ENCODE measurements at regions not wholly inside any gene's neighbourhood (a gene's known extent, or its start where the extent isn't known, plus 50 kb on each side); places are given as distances from the start of the nearest gene placed in this dataset.

DNA sequence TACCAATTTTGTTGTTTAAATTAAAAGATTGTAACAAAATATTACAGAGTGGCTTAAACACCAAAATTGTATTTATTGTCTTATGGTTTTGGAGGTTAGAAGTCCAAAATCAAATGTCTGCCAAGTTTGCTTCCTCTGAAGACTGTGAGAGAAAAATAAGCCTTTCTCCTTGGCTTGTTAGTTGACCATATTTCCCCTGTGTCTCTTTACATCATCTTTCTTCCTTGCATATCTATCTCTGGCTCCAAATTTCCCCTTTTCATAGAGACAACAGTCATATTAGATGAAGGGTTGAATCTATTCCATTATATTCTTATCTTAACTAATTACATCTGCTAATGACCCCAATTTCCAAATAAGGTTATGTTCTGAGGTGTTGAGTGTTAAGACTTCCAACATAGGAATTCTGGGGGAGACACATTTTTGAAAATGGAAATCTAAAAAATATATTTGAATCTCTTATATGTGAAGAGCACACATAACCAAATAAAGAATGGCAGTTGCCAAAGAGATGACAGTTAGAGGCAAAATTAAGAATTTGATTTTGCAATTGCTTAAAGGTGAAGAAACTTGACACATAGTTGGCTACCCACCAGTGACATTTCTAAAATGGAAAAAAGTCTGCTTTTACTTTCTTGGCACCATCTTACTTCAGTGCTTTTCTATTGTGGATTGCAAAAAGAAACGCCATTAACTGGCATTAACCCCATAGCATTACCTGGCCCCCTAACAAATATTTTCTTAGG is 407.2 kb downstream of the FSCB start:
- TF ChIP-seq GLIS3 (CRISPR knock-in tag; IDR thresholded peaks at IDR 0.05) (no peak), SNAI2 (CRISPR knock-in tag; IDR thresholded peaks at IDR 0.05) (no peak), BACH2 (CRISPR knock-in tag; IDR thresholded peaks at IDR 0.05; ENCODE audit: borderline replicate concordance) (no peak), ESRRG (CRISPR knock-in tag; IDR thresholded peaks at IDR 0.05) (no peak), TCF4 (CRISPR knock-in tag; IDR thresholded peaks at IDR 0.05; ENCODE audit: borderline replicate concordance) (no peak), ARNTL (CRISPR knock-in tag; IDR thresholded peaks at IDR 0.05; ENCODE audit: borderline replicate concordance, low read depth) (no peak), PPARA (CRISPR knock-in tag; IDR thresholded peaks at IDR 0.05; ENCODE audit: borderline replicate concordance) (no peak), ZFP30 (CRISPR knock-in tag; IDR thresholded peaks at IDR 0.05) (no peak), ZNF8 (CRISPR knock-in tag; IDR thresholded peaks at IDR 0.05) (no peak), RARB (CRISPR knock-in tag; IDR thresholded peaks at IDR 0.05) (no peak), TOX (CRISPR knock-in tag; IDR thresholded peaks at IDR 0.05; ENCODE audit: borderline replicate concordance) (no peak), OSR1 (CRISPR knock-in tag; IDR thresholded peaks at IDR 0.05) (no peak), ZFP3 (CRISPR knock-in tag; IDR thresholded peaks at IDR 0.05) (no peak), ISL1 (CRISPR knock-in tag; IDR thresholded peaks at IDR 0.05) (no peak), CSDC2 (CRISPR knock-in tag; IDR thresholded peaks at IDR 0.05) (no peak)
- TF ChIP-seq, protein P1, sequence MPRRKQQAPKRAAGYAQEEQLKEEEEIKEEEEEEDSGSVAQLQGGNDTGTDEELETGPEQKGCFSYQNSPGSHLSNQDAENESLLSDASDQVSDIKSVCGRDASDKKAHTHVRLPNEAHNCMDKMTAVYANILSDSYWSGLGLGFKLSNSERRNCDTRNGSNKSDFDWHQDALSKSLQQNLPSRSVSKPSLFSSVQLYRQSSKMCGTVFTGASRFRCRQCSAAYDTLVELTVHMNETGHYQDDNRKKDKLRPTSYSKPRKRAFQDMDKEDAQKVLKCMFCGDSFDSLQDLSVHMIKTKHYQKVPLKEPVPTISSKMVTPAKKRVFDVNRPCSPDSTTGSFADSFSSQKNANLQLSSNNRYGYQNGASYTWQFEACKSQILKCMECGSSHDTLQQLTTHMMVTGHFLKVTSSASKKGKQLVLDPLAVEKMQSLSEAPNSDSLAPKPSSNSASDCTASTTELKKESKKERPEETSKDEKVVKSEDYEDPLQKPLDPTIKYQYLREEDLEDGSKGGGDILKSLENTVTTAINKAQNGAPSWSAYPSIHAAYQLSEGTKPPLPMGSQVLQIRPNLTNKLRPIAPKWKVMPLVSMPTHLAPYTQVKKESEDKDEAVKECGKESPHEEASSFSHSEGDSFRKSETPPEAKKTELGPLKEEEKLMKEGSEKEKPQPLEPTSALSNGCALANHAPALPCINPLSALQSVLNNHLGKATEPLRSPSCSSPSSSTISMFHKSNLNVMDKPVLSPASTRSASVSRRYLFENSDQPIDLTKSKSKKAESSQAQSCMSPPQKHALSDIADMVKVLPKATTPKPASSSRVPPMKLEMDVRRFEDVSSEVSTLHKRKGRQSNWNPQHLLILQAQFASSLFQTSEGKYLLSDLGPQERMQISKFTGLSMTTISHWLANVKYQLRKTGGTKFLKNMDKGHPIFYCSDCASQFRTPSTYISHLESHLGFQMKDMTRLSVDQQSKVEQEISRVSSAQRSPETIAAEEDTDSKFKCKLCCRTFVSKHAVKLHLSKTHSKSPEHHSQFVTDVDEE (CRISPR knock-in tag; IDR thresholded peaks at IDR 0.05) = no peak
- TF ChIP-seq, protein P2, sequence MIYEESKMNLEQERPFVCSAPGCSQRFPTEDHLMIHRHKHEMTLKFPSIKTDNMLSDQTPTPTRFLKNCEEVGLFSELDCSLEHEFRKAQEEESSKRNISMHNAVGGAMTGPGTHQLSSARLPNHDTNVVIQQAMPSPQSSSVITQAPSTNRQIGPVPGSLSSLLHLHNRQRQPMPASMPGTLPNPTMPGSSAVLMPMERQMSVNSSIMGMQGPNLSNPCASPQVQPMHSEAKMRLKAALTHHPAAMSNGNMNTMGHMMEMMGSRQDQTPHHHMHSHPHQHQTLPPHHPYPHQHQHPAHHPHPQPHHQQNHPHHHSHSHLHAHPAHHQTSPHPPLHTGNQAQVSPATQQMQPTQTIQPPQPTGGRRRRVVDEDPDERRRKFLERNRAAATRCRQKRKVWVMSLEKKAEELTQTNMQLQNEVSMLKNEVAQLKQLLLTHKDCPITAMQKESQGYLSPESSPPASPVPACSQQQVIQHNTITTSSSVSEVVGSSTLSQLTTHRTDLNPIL (CRISPR knock-in tag; IDR thresholded peaks at IDR 0.05; ENCODE audit: low read depth) = no peak
- TF ChIP-seq, protein P3, sequence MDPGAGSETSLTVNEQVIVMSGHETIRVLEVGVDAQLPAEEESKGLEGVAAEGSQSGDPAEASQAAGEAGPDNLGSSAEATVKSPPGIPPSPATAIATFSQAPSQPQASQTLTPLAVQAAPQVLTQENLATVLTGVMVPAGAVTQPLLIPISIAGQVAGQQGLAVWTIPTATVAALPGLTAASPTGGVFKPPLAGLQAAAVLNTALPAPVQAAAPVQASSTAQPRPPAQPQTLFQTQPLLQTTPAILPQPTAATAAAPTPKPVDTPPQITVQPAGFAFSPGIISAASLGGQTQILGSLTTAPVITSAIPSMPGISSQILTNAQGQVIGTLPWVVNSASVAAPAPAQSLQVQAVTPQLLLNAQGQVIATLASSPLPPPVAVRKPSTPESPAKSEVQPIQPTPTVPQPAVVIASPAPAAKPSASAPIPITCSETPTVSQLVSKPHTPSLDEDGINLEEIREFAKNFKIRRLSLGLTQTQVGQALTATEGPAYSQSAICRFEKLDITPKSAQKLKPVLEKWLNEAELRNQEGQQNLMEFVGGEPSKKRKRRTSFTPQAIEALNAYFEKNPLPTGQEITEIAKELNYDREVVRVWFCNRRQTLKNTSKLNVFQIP (CRISPR knock-in tag; IDR thresholded peaks at IDR 0.05; ENCODE audit: borderline replicate concordance, low read depth) = no peak

DNA sequence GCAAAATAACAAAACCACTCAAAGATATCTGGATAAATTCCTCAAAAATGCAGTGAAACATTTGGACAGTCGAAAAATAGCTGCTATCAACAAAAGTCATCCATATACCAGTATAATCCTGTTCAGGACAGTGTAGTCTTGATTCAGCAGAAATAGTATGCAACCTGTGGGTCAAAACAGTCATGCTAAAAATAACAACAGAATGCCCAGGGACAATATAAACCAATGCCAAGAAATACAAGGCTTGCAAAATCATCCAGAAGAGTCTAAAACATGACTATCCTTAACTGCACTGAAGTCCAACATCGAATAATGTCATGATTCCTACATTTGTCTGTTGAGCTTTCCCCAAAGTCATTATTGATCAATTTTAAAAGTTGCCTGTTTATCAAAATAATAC is 425.9 kb downstream of the FSCB start:
- ATAC-seq = no peak

More for the DNA sequence above, 407.2 kb downstream of the FSCB start:
- no peak for ATAC-seq

More for the DNA sequence above, 425.9 kb downstream of the FSCB start:
- TF ChIP-seq GLIS3 (CRISPR knock-in tag; IDR thresholded peaks at IDR 0.05) (no peak), CSDC2 (CRISPR knock-in tag; IDR thresholded peaks at IDR 0.05) (no peak), ZNF8 (CRISPR knock-in tag; IDR thresholded peaks at IDR 0.05) (no peak), ZFP30 (CRISPR knock-in tag; IDR thresholded peaks at IDR 0.05) (no peak), TOX (CRISPR knock-in tag; IDR thresholded peaks at IDR 0.05; ENCODE audit: borderline replicate concordance) (no peak), BACH2 (CRISPR knock-in tag; IDR thresholded peaks at IDR 0.05; ENCODE audit: borderline replicate concordance) (no peak), TCF4 (CRISPR knock-in tag; IDR thresholded peaks at IDR 0.05; ENCODE audit: borderline replicate concordance) (no peak), ARNTL (CRISPR knock-in tag; IDR thresholded peaks at IDR 0.05; ENCODE audit: borderline replicate concordance, low read depth) (no peak), ZC3H10 (CRISPR knock-in tag; IDR thresholded peaks at IDR 0.05) (no peak), ISL1 (CRISPR knock-in tag; IDR thresholded peaks at IDR 0.05) (no peak), ESRRG (CRISPR knock-in tag; IDR thresholded peaks at IDR 0.05) (no peak), ZNF70 (CRISPR knock-in tag; IDR thresholded peaks at IDR 0.05) (no peak)
- TF ChIP-seq, protein P4, sequence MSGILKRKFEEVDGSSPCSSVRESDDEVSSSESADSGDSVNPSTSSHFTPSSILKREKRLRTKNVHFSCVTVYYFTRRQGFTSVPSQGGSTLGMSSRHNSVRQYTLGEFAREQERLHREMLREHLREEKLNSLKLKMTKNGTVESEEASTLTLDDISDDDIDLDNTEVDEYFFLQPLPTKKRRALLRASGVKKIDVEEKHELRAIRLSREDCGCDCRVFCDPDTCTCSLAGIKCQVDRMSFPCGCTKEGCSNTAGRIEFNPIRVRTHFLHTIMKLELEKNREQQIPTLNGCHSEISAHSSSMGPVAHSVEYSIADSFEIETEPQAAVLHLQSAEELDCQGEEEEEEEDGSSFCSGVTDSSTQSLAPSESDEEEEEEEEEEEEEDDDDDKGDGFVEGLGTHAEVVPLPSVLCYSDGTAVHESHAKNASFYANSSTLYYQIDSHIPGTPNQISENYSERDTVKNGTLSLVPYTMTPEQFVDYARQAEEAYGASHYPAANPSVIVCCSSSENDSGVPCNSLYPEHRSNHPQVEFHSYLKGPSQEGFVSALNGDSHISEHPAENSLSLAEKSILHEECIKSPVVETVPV (CRISPR knock-in tag; IDR thresholded peaks at IDR 0.05) = no peak
- TF ChIP-seq, protein P1 (CRISPR knock-in tag; IDR thresholded peaks at IDR 0.05) = no peak
